Activated T-helper 1 cell treated with anti-CD3 and anti-CD28 coated beads, Interleukin-2, amount 50 U/mL, for 16 hours (primary cell): ENCODE measurements at regions not wholly inside any gene's neighbourhood (a gene's known extent, or its start where the extent isn't known, plus 50 kb on each side); places are given as distances from the start of the nearest gene placed in this dataset.

Source experiments
- DNase-seq, 2 donors: peaks; one replicate each; pipeline ENCODE4 v3.0.0-alpha.2; 2020; ENCODE audit warnings: low read depth in 1 of 2, low spot score in 1 of 2

DNA sequence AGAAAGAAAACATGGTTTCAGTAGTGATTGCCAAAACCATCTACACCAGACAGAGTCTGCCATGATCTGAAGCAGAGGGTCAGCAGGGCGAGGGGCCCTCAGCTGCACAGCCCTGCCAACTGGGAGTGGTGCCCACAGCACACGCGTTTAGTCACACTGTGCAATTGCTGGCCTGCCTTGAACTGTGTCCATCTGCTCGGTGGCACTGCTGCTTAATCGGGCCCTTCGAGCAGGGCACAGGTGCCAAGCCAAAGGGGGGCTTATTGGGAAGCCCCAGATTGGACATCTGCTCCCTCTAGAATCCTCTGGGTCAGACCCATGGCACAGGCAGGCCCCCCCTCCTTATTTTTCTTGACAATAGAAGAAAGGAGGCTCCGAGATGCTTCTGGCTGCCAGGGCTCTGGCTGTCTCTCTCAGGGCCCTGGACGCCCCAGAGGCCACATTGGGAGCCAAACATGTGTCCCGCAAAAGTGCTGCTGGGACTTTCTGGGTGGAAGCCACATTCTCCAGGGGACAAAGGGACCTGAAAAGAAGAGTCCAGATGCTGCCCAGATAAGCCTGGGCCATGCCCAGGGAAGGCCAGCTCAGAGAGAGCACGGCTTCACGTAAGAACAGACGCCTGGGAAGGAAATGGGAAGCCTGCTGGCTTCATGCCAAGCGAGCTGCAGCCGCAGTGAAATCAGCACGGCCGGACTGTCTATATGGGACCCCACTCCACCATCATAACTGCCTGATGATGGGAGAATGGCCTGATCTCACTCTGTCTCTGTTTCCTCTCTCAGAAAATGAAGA lies 349.2 kb downstream of the GADD45G start:
- DNase-seq: no peak

DNA sequence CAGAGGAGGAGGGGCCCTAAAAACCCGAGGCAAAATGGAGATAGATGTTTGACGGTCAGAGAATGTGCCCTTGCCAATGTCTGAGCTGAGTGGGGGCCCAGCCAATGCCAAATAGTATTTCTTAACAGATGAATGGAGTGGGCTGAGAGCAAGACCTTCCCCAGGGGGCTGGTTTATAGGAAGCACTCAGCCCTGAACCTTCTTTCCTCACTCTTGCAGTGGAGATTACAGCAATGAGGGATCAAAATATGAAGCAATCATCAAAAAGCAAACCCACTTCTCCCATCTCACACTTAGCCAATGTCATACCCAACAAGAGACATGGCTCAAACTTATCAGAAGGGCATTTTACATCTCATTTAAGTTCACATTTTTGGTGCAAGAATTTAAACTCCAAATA lies 350.3 kb downstream of the GADD45G start:
- no peak for DNase-seq

DNA sequence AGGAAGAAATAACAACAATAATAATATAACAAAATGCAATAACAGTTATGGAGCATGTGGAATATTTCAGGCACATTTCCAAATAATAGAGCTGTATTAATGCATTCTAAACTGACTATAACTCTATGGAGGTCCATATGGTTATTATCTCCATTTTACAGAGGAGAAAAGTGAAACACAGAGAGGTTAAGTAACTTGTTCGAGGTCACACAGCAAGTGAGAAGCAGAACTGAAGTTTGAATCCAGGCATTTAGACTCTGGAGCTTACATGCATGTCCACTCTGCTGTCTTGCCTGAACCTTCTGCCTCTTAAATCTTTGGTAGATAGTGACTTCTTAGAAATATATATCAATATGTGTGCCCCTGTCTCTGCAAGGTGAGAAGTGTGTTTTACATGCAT lies 350.8 kb downstream of the GADD45G start:
- DNase-seq: no peak

DNA sequence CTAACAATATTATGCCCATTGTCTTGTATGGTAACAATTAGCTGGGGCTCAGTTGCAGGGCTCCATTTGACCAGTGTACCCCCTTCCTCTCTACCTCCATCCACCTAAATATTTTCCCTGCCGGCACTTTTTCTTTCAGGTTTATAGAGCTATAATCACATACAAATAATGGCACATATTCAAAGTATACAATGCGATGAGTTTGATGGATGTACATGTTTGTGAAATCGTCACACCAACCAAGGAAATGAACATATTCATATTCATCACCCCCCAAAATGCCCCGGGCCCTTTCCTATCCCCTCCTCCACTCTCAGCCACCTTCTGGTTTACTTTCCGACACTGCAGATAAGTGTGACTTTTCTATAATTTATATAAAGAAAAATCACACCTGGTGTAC lies 351.5 kb downstream of the GADD45G start:
- DNase-seq: no peak

DNA sequence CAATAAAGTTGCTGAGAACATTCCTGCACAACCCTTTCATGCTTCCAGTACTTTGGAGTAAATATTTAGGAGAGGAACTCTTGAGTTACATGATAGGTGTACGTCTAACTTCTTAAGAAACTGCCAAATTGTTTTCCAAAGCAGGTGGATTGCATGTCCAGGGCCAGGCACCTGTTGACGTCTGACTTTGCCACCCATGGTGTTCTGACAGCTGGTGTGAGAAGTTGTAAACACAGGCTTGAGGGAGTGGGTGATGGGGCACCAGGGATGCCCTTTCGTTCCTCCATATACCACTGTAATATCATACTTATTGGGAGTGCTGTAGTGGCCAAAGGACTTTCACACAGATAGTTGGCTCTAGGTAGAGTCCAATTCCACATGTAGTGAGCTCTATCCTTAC lies 352.1 kb downstream of the GADD45G start:
- no peak for DNase-seq

DNA sequence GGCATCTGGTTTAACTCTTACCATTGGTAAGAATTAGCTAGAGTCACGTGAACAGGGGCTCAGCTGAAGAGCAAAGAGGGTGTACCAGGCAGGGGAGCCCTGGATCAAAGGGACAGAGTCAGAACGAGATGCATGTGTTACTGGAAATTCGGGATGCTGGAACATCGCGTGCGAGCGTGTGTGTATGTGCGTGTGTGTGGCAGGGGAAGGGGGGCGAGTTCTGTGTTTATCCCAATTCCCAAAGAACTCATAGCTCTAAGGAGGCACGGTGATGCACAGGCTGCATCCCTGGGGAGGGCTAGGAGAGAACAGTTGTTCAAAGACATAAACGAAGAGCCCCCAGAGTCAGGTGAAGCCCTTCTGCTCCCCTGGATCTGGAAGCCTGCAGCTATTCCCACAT lies 353.3 kb downstream of the GADD45G start:
- DNase-seq: no peak

DNA sequence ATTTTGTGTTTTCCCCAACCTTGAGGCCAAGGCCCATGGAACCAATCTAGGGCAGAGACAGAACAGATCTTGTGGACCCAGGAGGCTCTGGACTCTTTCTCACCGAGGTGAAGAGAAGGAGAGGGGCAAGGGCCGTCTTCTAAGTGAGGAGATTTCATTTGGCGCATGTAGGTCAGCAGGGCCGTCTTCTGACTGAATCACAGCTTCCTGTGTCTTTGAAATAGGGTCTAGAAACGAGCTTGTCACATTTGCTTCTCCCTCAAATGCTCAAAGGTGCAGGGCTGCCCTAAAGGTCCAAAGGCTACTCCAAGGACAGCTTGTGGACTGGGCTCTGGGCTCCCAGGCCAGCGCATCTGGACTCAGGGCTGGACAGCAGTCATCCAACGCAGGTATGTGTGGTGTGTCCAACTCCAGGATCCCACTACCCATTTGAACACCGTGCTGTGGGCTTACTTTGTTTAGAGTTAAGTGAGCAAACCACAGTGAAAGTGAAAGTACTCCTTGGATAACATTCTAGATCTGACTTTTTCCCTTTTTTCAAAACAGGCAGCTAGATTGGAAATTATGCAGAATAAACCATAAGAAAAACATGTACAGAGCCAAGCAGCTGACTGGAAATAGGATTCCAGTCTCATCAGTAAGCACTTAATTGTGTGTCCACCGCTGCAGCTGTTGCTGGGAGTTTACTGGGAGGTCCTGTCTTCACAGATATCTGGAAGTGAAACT lies 357.0 kb downstream of the GADD45G start:
- no peak for DNase-seq

DNA sequence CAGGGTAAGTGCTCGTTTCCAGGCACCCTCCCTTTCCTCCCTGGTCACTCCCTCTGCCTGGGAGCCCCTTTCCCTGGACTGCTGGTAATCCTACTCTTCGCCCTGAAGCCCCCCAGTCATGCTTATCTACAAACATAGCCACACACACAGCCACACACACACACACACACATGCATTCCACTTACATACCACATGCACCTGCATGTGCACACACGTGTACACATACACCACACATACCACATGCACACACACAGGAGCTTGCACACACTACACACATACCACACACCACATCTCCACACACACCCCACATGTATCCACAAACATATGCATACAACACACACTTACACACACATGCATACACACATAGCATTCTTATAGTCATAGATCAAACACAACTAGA lies 358.5 kb downstream of the GADD45G start:
- DNase-seq: no peak

DNA sequence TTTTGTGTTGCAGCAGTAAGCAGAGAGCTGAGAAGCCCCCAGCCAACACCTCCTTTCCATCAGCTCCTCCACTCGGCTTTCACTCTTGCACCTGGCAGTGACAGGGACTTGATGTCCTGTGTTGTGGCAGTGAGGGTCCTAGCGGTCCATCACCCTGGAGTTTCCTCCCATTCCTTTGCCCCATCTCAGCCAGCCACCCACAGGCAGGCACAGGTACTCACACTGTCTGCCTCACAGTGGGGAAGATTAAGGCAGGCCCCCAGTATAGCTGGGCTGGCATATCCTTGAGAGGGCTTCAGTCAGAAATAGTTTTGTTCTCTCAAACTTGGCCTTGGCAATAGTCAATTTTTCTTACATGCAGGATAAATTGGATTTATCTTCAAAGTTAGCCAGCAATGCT lies 362.7 kb downstream of the GADD45G start:
- no peak for DNase-seq

DNA sequence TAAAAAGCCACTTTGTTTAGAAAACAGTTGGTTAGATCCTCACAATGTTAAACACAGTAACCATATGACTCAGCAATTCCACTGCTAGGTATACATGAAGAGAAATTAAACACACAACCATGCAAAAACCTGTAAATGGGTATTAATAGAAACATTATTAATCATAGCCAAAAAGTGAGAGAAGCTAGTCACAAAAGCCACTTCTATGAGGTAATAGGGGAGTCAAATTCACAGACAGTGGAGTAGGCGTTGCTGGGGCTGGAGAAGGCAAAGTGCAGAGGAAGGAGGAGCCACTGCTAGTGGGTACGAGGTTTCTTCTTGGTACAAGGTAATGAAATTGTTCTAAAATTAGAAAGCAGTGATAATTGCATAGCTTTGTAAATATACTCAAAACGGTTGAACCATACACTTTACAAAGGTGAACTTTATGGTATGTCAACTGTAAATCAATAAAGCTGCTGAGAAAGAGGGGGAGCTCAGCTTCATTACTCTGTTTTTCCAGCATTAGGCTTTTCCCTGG lies 364.4 kb downstream of the GADD45G start:
- DNase-seq: no peak

DNA sequence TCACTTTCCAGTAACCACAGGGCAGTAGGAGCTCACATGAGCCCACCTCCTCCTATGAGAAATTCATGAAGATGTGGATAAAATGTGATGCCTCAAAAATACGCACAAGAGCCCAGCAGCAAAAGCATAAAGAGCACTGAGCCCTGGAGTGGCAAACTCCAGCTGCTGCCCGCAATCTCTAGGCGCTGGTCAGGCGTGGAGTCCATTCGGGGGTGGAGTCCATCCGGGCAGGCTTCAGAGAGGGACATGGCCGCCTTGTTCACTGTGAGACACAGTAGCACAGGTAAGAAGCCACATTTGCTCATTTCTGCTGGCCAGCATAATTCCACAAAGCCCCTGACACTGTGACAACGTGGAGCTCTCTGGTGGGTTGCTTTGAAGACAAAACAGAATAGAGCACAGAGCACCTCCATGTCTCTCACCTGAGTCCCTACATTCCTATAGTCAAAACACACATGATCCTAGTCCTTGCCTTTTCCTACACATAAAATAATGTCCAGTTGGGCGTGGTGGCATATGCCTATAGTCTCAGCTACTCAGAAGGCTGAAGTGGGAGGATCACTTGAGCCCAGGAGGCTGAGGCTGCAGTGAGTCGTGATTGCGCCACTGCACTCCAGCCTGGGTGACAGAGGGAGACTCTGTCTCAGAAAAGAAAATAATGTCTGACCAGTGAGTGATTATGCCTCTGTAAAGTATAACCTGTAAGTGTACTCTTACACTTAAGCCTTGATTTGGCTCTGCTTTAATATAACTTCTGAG lies 365.2 kb downstream of the GADD45G start:
- DNase-seq: no peak

DNA sequence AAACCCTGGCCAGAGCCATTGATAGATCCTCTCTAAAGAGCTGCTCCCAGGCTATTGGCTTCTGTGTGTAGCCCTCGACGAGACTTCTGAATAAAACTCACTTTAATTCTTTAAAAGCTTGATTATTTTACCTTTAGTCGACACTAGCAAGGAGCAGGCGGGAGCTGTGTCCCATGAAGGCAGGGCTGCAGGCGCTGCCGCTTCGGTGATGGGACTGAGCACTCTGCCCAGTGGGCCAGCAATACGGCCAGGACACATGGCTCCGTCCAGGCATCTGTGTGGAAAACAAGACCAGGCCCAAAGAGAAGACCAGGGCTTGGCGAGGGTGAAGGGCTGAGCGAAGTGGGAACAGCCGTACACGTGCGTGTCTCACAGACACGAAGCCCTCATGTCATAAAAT lies 365.9 kb downstream of the GADD45G start:
- DNase-seq: no peak

DNA sequence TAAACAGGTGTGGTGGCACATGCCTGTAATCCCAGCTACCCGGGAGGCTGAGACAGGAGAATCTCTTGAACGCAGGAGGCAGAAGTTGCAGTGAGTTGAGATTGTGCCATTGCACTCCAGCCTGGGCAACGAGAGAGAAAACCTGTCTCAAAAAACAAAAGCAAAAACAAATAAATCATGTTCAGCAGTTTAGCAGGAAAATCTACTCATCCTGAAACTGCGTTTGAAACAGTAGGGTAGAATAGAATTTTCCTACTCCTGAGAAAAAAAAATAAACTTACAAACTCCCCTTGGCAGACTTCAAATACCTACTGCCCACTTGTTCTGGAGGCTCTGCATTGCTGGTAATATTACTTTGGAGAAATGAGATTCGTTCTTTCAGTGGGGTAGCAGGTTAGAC lies 367.7 kb downstream of the GADD45G start:
- no peak for DNase-seq

DNA sequence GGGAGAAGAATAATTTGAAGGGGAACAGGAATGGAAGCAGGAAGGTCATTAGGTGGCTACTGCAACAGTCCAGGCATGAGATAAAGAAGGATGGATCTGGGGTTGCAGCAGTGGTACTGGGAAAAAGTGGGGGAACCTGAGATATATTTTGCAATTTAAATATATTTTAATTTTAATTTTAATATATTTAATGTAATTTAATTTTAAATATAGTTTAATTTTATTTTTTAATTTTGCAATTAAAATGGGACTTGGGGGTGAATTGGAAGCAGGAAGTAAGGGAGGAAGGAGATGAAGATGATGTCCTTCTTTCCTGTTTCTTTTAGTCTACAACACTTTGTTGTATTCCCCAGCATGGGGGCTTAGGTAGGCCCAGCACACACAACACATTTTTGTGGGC lies 369.8 kb downstream of the GADD45G start:
- DNase-seq: no peak

DNA sequence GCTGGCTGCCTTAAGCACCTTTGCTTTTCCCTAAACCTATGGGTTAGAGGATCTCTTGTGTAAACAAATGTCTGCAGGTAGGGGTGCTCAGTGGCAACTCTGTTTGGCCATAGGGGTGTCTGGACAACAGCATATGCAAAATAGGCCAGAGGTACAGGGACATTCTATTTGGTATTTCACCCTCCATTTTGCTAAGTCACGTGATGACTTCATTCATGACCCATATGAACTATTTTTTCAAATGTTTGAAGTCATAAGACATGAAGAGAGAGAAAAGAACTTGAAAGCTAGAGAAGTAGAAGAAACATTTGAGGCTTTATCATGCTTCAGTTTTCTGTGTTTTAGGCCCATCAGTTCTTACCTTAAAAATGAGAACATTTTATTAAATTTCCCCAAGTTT lies 370.2 kb downstream of the GADD45G start:
- no peak for DNase-seq

DNA sequence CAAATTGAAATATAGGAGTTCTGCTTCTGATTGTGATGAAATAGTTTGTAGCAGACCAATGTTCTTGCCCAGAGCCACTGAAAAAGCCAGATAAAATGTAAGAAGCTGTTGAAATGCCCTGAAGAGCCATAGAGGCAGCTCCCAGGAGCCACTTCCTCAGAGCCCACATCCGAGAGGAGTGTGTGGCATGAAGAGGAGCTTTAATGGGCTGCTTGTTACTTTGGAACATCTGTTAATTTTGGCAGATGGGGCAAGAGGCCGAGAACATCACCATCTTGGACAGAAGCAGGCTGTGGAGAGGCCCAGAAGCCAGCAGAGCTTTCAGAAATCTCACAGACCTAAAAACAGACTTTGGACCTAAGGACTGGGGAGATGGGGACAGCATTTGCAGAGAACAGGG lies 370.8 kb downstream of the GADD45G start:
- no peak for DNase-seq

DNA sequence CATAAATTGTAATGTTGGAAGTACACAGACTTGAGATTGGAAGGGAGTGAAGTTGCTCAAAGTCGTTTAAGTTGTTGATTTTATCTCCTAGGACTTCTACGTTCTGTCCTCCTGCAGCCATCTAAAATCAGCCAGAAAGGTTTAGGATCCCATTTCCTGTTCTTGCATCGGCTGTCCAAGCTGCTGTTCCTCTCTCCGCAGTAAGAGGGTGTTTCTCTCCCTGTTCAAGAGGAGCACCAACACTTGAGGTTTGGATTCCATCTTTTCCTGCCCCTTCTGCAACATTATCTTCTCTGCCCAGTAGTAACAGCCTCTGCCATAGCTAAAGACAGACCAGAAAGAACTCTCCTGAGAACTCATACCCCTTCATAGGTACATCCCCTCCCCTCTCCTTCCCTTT lies 373.4 kb downstream of the GADD45G start:
- no peak for DNase-seq

DNA sequence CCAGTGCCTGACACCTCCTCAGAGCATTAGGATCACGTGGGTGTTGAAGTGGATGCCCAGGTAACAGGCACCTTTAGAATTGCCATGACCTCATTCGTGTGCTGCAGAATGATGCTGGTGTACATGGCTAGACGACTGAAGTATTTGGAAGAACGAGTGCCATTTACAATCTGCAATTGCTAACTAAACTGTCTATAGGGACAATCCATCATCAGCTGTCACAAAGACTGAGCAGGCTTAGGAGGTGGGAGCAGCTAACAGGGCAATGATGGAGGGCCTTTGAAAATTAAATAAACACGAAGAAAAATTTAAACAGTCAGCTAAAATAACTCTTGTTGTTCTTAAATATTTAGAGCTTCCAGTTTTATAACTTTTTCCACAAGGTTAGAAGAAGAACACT lies 375.8 kb downstream of the GADD45G start:
- no peak for DNase-seq

DNA sequence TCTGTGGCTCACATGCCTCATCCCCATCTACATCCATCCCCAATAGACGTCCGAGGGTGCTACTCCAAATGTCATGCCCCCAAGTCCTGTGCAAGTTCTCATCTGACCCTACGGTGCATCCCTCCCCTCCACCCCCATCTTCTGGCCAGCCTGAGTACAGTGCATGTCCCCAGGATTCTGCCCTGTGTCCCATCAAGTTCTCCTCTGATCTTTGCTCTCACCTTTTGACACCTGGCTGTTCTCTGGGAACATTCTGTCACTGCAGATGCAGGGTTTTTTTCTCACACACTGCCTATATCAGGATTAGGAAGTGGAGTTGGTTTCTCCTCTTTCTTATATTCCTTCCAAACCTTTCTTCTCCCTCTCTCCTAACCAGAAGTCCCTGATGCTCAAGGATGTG lies 377.2 kb downstream of the GADD45G start:
- DNase-seq: no peak

DNA sequence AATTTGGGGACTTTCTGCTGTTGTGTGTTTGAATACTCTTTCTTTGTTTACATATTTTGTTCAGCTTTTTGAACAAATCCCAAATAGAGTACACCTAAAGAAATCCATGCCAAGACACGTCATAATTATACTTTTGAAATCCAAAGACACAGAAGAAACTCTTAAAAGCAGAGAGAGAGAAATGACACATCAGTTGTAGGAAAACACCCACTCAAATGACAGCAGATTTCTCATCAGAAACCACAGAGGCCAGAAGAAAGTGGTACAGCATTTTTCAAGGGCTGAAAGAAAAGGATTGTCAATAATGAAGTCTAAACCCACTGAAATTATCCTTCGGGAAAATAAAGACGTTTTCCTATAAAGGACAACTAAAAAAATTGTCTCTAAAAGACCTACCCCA lies 378.6 kb downstream of the GADD45G start:
- DNase-seq: no peak

DNA sequence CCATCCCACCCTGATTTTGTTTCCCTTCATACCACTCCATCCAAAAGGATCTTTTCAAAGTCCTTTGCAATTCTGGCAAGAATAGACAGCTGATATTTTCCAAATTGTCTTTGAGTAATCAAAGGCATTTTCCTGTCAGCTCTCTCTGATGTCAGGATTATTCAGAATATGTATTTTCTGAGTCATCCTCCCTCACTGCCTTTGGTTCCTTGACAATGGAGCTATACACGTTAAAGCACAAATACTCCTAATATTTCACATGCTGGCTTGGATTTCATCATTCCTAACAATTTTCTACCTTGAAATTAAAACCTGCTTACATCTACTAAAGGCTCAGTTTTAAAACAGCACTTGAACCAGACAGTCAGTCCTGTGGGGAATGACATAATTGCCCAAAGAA lies 379.4 kb downstream of the GADD45G start:
- DNase-seq: no peak

DNA sequence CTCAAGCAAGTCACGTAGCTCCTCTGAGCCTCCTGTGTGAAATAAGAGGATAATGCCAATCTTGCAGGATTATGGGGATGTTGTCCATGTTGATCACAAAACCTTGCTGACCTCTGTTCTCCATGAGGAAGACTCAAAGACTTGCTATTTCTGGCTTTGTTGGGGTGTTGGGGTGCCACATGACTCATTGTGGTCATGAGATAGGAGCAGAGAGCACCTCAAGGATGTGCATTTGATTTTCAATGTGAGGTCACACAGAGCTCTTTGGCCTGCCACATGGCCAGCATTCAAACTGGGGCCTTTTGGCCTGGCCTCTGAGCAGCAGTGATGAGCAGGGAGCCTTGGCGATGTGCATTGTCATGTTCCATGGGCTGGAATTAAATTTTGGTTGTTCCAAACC lies 380.3 kb downstream of the GADD45G start:
- DNase-seq: no peak
